ENCODE measurements at regions not wholly inside any gene's neighbourhood (a gene's known extent, or its start where the extent isn't known, plus 50 kb on each side); places are given as distances from the start of the nearest gene placed in this dataset.

- POLR2A ChIA-PET: no interaction called here
- no peaks in the 10 kb centered on the region for H3K36me3 ChIP-seq (ENCODE audit: insufficient read depth, low read length)
- ATAC-seq (ENCODE audit: poor library complexity) (no peak), DNase-seq (no peak)
- CTCF ChIA-PET: no interaction called here
- H3K27ac ChIP-seq (ENCODE audit: low read depth in 1 of 2, low read length in 2 of 2): no peak overlapping the region
- H3K27me3 ChIP-seq (ENCODE audit: control insufficient read depth in 1 of 2, insufficient read depth in 2 of 2, low read length in 2 of 2): no peaks in the 10 kb centered on the region
- Mint-ChIP-seq H3K4me1 (ENCODE audit: low read depth) (no peaks in the 10 kb centered on the region), H3K36me3 (ENCODE audit: low read depth) (no peaks in the 10 kb centered on the region), H3K27ac (no peak overlapping the region), H3K27me3 (peaks cover 11% of the 10 kb centered on the region), H3K4me3 (no peak overlapping the region), H3K9me3 (no peaks in the 10 kb centered on the region)
- no peak for TF ChIP-seq CTCF (IDR thresholded peaks at IDR 0.05)
- intact Hi-C loops (cut with DNase I, micrococcal nuclease): no loop called here
- no peaks in the 10 kb centered on the region for H3K4me1 ChIP-seq (ENCODE audit: insufficient read depth, low read length)
- no peak overlapping the region for H3K4me3 ChIP-seq (ENCODE audit: low read length)
- H3K9me3 ChIP-seq (ENCODE audit: control insufficient read depth in 1 of 2, insufficient read depth in 1 of 2, low read length in 2 of 2): no peaks in the 10 kb centered on the region
Measured at GRCh38 chr1:178580096-178580495, 67.2 kb downstream of the TEX35 start.

GRCh38 chr1:178580876-178581275 is 68.0 kb downstream of the TEX35 start:
- Histone ChIP-seq H3K27me3 (ENCODE audit: control insufficient read depth in 1 of 2, insufficient read depth in 2 of 2, low read length in 2 of 2) (no peaks in the 10 kb centered on the region), H3K27ac (ENCODE audit: low read depth in 1 of 2, low read length in 2 of 2) (no peak overlapping the region), H3K9me3 (ENCODE audit: control insufficient read depth in 1 of 2, insufficient read depth in 1 of 2, low read length in 2 of 2) (no peaks in the 10 kb centered on the region), H3K36me3 (ENCODE audit: insufficient read depth, low read length) (no peaks in the 10 kb centered on the region), H3K4me1 (ENCODE audit: insufficient read depth, low read length) (no peaks in the 10 kb centered on the region), H3K4me3 (ENCODE audit: low read length) (no peak overlapping the region)
- Mint-ChIP-seq H3K4me1 (ENCODE audit: low read depth) (no peaks in the 10 kb centered on the region), H3K27me3 (peaks cover 11% of the 10 kb centered on the region), H3K27ac (no peak overlapping the region), H3K9me3 (no peaks in the 10 kb centered on the region), H3K36me3 (ENCODE audit: low read depth) (no peaks in the 10 kb centered on the region), H3K4me3 (no peak overlapping the region)
- TF ChIP-seq CTCF (IDR thresholded peaks at IDR 0.05): no peak
- ATAC-seq (ENCODE audit: poor library complexity) (no peak), DNase-seq (no peak)
- POLR2A ChIA-PET: no interaction called here
- intact Hi-C loops (cut with DNase I, micrococcal nuclease): no loop called here
- CTCF ChIA-PET: interaction anchor here (0.9 kb wide), 1 partner anchor 101 kb away, joined by 3 read pairs; no protein-coding TSS in a partner anchor

- no peak for ATAC-seq (ENCODE audit: poor library complexity)
- Histone ChIP-seq H3K27ac (ENCODE audit: low read depth in 1 of 2, low read length in 2 of 2) (no peak overlapping the region), H3K27me3 (ENCODE audit: control insufficient read depth in 1 of 2, insufficient read depth in 2 of 2, low read length in 2 of 2) (no peaks in the 10 kb centered on the region), H3K4me3 (ENCODE audit: low read length) (no peak overlapping the region), H3K36me3 (ENCODE audit: insufficient read depth, low read length) (no peaks in the 10 kb centered on the region), H3K9me3 (ENCODE audit: control insufficient read depth in 1 of 2, insufficient read depth in 1 of 2, low read length in 2 of 2) (no peaks in the 10 kb centered on the region), H3K4me1 (ENCODE audit: insufficient read depth, low read length) (no peaks in the 10 kb centered on the region)
- POLR2A ChIA-PET: no interaction called here
- H3K9me3 Mint-ChIP-seq: no peaks in the 10 kb centered on the region
- CTCF ChIA-PET: interaction anchor here (0.9 kb wide), 1 partner anchor 102 kb away, joined by 3 read pairs; no protein-coding TSS in a partner anchor
- no peak overlapping the region for H3K27ac Mint-ChIP-seq
- no peaks in the 10 kb centered on the region for H3K36me3 Mint-ChIP-seq (ENCODE audit: low read depth)
- no peak for DNase-seq
- no peak for TF ChIP-seq CTCF (IDR thresholded peaks at IDR 0.05)
- H3K4me3 Mint-ChIP-seq: no peak overlapping the region
- intact Hi-C loops (cut with DNase I, micrococcal nuclease): no loop called here
- peaks cover 11% of the 10 kb centered on the region for H3K27me3 Mint-ChIP-seq
- H3K4me1 Mint-ChIP-seq (ENCODE audit: low read depth): no peaks in the 10 kb centered on the region
Measured at GRCh38 chr1:178581351-178582303, 68.7 kb downstream of the TEX35 start.
